Activated T-helper 1 cell treated with anti-CD3 and anti-CD28 coated beads, Interleukin-12 subunit alpha, Interleukin-12 subunit beta, Interleukin-2, Interleukin-4 antibody, amounts not matched to agents 30 ng/mL and 10 ng/mL and 1 ng/mL, durations not matched to agents 14 hours and 24 hours and 36 hours (primary cell): ENCODE measurements at regions not wholly inside any gene's neighbourhood (a gene's known extent, or its start where the extent isn't known, plus 50 kb on each side); places are given as distances from the start of the nearest gene placed in this dataset.
"Not testable (repeated sequence)": the region's sequence is repeated elsewhere in the genome, so short reads cannot be mapped to it uniquely, and the experiment has no call there.

Experiments used
- DNase-seq: peaks from one replicate; pipeline ENCODE4 v3.0.0; 2021; ENCODE audit warnings: low spot score
- H3K27ac Mint-ChIP-seq: one replicate; pipeline ENCODE4 v1.8.0; 2021; ENCODE audit warnings: mild to moderate bottlenecking, mixed read lengths
- H3K27me3 Mint-ChIP-seq: one replicate; pipeline ENCODE4 v1.8.0; 2022; ENCODE audit warnings: mild to moderate bottlenecking, moderate library complexity, mixed read lengths; ENCODE audit not compliant: insufficient read depth
- H3K36me3 Mint-ChIP-seq: one replicate; pipeline ENCODE4 v1.8.0; 2021; ENCODE audit warnings: low read depth, mixed read lengths
- H3K4me1 Mint-ChIP-seq: one replicate; pipeline ENCODE4 v1.8.0; 2021; ENCODE audit warnings: low read depth, mixed read lengths
- H3K4me3 Mint-ChIP-seq: one replicate; pipeline ENCODE4 v1.8.0; 2021; ENCODE audit warnings: mild to moderate bottlenecking, moderate library complexity, mixed read lengths
- H3K9me3 Mint-ChIP-seq: one replicate; pipeline ENCODE4 v1.8.0; 2021; ENCODE audit warnings: mixed read lengths
- intact Hi-C: fragments of 100-400 bp; cut with micrococcal nuclease; formaldehyde crosslinking; loops from one replicate; pipeline ENCODE4 v1.15.1; 2024

DNA sequence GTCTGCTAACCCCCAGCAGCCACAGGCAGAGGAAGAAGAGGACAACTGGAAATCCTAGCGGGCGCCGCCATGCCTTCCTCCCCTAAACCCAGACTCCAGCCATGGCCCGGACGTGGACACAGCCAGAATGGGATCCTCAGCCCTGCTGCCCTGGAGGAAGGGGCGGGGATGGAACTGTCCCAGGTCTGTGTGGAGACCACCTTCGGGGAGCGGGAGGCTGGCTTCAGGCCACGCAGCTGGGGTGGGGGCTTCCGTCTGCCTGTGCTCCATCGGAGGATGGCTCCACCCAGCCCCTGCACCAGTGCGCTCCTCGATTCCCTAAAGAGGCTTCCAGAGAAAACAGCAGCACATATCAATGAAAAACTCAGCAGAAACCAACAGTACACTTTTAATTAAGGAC, 190.4 kb downstream of the KLRB1 start:
- H3K27me3 Mint-ChIP-seq, H3K4me3 Mint-ChIP-seq, intact Hi-C loops, H3K27ac Mint-ChIP-seq, DNase-seq, H3K4me1 Mint-ChIP-seq, H3K36me3 Mint-ChIP-seq, H3K9me3 Mint-ChIP-seq: not testable (repeated sequence)

DNA sequence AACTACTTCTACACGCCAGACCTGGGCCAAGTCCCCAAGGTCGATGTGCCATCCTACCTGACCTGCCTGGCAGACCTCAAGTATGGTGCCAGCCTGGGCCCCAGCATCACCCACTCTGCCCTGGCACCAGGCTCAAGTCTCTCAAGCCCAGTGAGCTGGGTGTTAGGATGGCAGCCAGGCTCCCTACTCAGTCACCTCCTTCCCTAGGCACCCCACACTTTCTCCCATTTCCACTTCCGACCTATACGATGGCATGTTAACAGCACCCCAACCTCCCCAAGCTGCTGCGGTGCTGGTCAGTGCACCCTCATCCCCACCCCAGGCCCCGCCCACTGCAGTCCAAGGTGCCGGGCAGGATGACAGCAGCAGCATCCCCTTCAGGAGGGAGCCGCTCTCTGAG, 191.4 kb downstream of the KLRB1 start:
- H3K27ac Mint-ChIP-seq, intact Hi-C loops, DNase-seq, H3K36me3 Mint-ChIP-seq, H3K4me3 Mint-ChIP-seq, H3K27me3 Mint-ChIP-seq, H3K9me3 Mint-ChIP-seq: not testable (repeated sequence)
- peaks cover 12% of the 10 kb centered on the region for H3K4me1 Mint-ChIP-seq

DNA sequence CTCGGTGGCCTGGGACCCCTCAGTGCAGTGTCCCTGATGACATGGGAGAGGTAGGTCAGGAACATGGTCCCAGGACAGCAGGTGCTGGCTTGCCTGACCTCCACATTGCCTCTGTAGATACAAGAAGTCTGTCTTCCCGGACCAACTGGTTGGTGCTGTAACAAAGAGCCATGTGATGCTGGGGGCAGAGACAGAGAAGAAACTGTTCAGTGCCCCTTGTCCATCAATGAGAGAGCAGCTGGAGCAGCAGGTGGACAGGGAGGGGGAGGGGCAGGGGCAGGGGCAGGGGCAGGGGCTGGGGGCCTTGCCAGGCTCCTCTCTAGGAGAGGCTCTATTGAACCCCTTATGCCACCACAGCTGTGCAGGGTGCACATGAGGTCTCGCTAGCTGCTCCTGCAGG, 191.8 kb downstream of the KLRB1 start:
- H3K27me3 Mint-ChIP-seq, H3K27ac Mint-ChIP-seq, DNase-seq, intact Hi-C loops, H3K9me3 Mint-ChIP-seq, H3K36me3 Mint-ChIP-seq, H3K4me3 Mint-ChIP-seq: not testable (repeated sequence)
- peaks cover 12% of the 10 kb centered on the region for H3K4me1 Mint-ChIP-seq

DNA sequence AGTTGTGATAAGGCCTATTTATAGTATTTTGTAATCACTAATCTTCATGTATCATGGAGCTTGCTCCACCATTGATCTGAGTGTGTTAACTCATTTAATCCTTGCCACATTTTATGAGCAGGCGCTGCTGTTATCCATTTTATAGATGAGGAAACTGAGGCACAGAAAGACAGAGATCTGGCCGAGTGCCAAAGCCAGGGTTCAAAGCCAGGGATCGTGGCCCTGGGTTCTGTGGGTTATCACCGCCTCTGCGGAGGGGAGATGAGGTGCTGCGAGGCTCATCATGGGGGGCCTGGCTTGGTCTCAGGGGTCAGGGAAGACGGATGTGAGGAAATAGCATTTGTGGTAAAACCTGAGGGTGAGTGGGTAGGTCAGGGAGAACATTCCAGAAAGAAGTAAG, 193.9 kb downstream of the KLRB1 start:
- H3K27me3 Mint-ChIP-seq, H3K27ac Mint-ChIP-seq, H3K9me3 Mint-ChIP-seq, intact Hi-C loops, H3K36me3 Mint-ChIP-seq, H3K4me3 Mint-ChIP-seq, DNase-seq: not testable (repeated sequence)
- peaks cover 12% of the 10 kb centered on the region for H3K4me1 Mint-ChIP-seq

DNA sequence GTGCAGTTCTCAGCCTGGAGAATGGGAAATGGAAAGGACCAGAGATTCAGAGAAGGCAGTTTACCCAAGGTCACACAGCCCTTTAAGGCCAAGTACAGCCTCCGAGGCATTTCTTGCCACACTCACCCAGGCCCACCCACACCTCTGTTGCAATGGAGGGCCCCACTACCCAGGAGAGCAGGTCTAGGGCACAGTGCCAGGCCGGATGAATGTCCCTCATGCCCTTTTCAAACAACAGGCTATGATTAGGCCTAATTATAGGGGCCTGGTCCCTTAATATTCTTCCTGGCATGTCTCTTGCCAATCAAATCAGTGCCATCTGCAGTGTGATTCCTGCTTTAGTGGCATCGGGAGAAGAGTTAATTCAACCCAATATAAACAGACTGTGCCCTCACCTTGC, 195.3 kb downstream of the KLRB1 start:
- not testable (repeated sequence) for H3K27ac Mint-ChIP-seq, H3K4me3 Mint-ChIP-seq

DNA sequence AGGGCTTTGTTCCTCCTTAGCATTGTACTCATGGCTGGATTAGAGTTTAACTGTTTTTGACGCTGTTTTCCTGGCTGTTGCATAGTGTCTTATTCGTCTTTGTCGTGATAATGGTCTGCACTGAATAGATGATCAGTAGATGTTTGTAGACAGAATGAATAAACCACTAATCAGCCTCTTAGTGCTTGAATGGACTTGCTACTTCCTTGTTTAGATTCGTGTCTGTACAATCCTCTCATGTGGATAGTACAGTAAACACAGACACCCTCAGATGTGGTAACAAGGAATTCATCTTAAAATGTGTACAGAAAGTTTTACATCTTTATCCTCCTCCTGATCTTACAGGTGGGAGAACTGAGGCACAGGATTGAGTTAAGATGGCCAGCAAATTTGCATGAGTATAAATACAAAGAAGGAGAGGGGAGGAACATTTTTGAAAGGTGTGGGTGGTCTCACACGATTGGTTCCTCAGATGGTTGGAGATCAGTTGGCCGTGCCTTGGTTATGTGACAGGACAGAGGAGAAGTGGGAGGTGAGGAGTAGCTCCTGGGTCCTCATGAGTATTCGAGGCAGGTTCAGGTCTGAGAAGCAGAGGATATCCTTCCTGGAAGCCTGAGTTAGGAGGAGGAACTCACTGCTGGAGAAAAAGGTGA, 196.0 kb downstream of the KLRB1 start:
- H3K9me3 Mint-ChIP-seq, H3K36me3 Mint-ChIP-seq, H3K27ac Mint-ChIP-seq, intact Hi-C loops, DNase-seq, H3K4me3 Mint-ChIP-seq, H3K27me3 Mint-ChIP-seq: not testable (repeated sequence)
- H3K4me1 Mint-ChIP-seq: peaks cover 12% of the 10 kb centered on the region

More for the DNA sequence above, 195.3 kb downstream of the KLRB1 start:
- H3K4me1 Mint-ChIP-seq: peaks cover 12% of the 10 kb centered on the region
- intact Hi-C loops, H3K27me3 Mint-ChIP-seq, H3K36me3 Mint-ChIP-seq, DNase-seq, H3K9me3 Mint-ChIP-seq: not testable (repeated sequence)

DNA sequence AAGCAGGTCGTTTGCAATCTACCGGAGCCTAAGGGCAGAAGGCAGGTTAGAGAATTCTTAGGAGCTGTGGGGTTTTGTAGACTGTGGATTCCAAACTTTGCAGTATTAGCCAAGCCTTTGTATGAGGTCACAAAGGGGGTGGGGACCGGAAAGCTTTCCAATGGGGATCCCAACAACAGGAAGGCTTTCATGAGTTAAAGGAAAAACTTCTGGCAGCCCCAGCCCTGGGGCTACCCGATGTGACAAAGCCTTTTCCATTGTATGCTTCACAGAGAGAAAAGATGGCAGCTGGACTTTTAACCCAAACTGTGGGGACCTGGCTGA, 199.2 kb upstream of the PZP start:
- H3K27ac Mint-ChIP-seq, H3K4me1 Mint-ChIP-seq, intact Hi-C loops, DNase-seq, H3K27me3 Mint-ChIP-seq, H3K9me3 Mint-ChIP-seq, H3K4me3 Mint-ChIP-seq, H3K36me3 Mint-ChIP-seq: not testable (repeated sequence)

DNA sequence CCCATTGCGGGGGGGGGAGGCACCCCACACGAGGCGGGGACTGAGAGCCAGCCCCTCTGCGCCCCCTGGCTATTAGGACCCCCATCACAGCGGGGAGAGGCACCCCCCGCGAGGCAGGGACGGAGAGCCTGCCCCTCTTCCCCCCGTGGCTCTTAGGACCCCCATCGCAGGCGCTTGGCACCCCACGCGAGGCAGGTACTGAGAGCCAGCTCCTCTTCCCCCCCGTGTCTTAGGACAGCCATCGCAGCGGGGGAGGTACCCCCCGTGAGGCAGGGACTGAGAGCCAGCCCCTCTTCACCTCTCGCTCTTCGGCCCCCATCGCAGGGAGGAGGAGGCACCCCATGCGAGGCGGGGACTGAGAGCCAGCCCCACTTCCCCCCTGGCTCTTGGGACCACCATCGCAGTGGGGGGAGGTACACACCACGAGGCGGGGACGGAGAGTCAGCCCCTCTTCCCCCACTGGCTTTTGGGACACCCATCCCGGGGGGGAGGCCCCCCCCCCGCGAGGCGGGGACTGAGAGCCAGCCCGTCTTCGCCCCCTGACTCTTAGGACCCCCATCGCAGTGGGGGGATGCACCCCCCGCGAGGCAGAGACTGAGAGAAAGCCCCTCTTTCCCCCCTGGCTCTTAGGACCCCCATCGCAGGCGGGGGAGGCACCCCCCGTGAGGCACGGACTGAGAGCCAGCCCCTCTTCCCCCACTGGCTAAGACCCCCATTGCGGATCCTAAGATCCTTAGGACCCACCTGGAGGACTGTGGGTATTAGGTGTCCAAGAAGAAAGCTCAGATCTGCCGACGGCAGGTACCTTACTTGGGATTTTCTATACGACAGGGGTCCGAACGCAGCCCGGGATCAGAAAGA, 198.6 kb upstream of the PZP start:
- Mint-ChIP-seq H3K4me3 (no peak overlapping the region), H3K27ac (no peak overlapping the region), H3K9me3 (no peaks in the 10 kb centered on the region), H3K36me3 (peaks cover 2% of the 10 kb centered on the region), H3K4me1 (peaks cover 5% of the 10 kb centered on the region), H3K27me3 (no peaks in the 10 kb centered on the region)
- intact Hi-C loops: no loop called here
- no peak for DNase-seq

DNA sequence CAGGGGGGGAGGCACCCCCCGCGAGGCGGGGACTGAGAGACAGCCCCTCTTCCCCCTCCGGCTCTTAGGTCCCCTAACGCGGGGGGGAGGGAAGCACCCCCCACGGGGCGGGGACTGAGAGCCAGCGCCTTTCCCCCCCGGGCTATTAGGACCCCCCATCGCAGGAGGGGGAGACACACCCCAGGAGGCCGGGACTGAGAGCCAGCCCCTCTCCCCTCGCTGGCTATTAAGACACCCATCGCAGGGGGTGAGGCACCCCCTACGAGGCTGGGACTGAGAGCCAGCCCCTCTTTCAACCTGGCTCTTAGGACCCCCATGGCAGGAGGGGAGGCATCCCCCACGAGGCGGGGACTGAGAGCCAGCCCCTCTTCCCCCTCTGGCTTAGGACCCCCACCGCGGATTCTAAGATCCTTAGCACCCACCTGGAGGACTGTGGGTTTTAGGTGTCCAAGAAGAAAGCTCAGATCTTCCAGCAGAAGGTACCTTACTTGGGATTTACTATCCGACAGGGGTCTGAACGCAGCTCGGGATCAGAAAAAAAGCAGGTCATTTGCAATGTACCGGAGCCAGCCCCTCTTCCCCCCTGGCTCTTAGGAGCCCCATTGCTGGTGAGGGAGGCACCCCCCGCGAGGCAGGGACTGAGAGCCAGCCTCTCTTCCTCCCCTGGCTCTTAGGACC, 197.8 kb upstream of the PZP start:
- Mint-ChIP-seq H3K27me3 (no peaks in the 10 kb centered on the region), H3K4me3 (no peak overlapping the region), H3K4me1 (no peaks in the 10 kb centered on the region), H3K36me3 (peaks cover 2% of the 10 kb centered on the region), H3K27ac (no peak overlapping the region), H3K9me3 (no peaks in the 10 kb centered on the region)
- intact Hi-C loops: no loop called here
- no peak for DNase-seq

DNA sequence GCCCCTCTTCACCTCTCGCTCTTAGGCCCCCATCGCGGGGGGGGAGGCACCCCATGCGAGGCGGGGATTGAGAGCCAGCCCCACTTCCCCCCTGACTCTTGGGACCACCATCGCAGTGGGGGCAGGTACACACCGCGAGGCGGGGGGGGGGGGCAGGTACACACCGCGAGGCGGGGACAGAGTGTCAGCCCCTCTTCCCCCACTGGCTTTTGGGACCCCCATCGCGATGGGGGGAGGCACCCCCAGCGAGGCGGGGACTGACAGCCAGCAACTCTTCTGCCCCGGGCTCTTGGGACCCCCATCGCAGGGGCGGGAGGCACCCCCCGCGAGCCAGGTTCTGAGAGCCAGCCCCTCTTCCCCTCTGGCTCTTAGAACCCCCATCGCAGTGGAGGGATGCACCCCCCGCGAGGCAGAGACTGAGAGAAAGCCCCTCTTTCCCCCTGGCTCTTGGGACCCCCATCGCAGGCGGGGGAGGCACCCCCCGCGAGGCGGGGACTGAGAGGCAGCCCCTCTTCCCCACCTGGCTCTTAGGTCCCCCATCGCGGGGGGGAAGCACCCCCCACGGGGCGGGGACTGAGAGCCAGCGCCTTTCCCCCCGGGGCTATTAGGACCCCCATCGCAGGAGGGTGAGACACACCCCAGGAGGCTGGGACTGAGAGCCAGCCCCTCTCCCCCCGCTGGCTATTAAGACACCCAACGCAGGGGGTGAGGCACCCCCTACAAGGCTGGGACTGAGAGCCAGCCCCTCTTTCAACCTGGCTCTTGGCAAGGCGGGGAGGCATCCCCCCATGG, 196.5 kb upstream of the PZP start:
- no peaks in the 10 kb centered on the region for H3K27me3 Mint-ChIP-seq
- no peaks in the 10 kb centered on the region for H3K36me3 Mint-ChIP-seq
- no peaks in the 10 kb centered on the region for H3K9me3 Mint-ChIP-seq
- intact Hi-C loops: no loop called here
- H3K27ac Mint-ChIP-seq: no peak overlapping the region
- no peak overlapping the region for H3K4me3 Mint-ChIP-seq
- H3K4me1 Mint-ChIP-seq: no peaks in the 10 kb centered on the region
- no peak for DNase-seq

DNA sequence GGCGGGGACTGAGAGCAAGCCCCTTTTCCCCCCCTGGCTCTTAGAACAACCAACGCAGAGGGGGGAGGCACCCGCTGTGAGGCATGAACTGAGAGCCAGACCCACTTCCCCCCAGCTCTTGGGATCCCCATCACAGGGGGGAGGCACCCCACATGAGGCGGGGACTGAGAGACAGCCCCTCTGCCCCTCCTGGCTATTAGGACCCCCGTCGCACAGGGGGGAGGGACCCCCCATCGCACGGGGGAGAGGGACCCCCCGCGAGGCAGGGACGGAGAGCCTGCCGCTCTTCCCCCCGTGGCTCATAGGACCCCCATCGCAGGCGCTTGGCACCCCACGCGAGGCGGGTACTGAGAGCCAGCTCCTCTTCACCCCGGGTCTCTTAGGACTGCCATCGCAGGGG, 195.8 kb upstream of the PZP start:
- Mint-ChIP-seq H3K27ac (no peak overlapping the region), H3K36me3 (no peaks in the 10 kb centered on the region), H3K4me1 (no peaks in the 10 kb centered on the region), H3K4me3 (no peak overlapping the region), H3K9me3 (no peaks in the 10 kb centered on the region), H3K27me3 (no peaks in the 10 kb centered on the region)
- DNase-seq: no peak
- intact Hi-C loops: no loop called here

DNA sequence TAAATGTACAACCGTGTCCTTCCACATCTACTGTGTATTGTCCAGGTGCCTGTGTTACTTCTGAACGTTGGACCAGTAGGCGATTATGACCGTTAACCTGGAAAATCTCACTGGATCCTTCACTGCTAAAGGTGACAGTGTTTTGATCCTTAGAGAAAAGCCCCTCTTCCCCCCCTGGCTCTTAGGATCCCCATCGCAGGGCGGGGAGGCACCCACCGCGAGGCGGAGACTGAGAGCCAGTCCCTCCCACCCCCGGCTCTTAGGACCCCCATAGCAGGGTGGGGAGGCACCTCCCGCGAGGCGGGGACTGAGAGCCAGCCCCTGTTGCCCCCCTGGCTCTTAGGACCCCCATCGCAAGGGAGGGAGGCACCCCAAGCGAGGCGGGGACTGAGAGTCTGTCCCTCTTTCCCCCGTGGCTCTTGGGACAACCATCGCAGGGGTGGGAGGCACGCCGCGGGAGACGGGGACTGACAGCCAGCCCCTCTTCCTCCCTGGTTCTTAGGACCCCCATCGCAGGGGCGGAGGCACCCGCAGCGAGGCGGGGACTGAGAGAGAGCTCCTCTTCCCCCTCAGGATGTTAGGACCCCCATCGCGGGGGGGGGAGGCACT, 194.3 kb upstream of the PZP start:
- H3K27ac Mint-ChIP-seq, intact Hi-C loops, H3K4me1 Mint-ChIP-seq, H3K27me3 Mint-ChIP-seq, H3K4me3 Mint-ChIP-seq, DNase-seq, H3K9me3 Mint-ChIP-seq, H3K36me3 Mint-ChIP-seq: not testable (repeated sequence)
